Parathyroid adenoma (tissue), 2 donors: ENCODE measurements at regions not wholly inside any gene's neighbourhood (a gene's known extent, or its start where the extent isn't known, plus 50 kb on each side); places are given as distances from the start of the nearest gene placed in this dataset.

Experiments
- H2AFZ ChIP-seq: fragments of 300-600 bp; sonication (generic); one replicate; pipeline ENCODE4 v1.7.0; 2017; ENCODE audit warnings: antibody characterized with exemption, mild to moderate bottlenecking
- H3K27ac ChIP-seq: fragments of 300-600 bp; sonication (generic); one replicate; pipeline ENCODE4 v1.7.0; 2017
- H3K27me3 ChIP-seq: fragments of 300-600 bp; sonication (generic); one replicate; pipeline ENCODE4 v1.7.0; 2017; ENCODE audit warnings: low read length; ENCODE audit not compliant: control insufficient read depth, insufficient read depth
- H3K36me3 ChIP-seq: fragments of 300-600 bp; sonication (generic); one replicate; pipeline ENCODE4 v1.7.0; 2017; ENCODE audit warnings: low read length; ENCODE audit not compliant: control insufficient read depth, insufficient read depth
- H3K4me1 ChIP-seq: fragments of 300-600 bp; sonication (generic); one replicate; pipeline ENCODE4 v1.7.0; 2017; ENCODE audit warnings: control low read depth
- H3K4me2 ChIP-seq: fragments of 300-600 bp; sonication (generic); one replicate; pipeline ENCODE4 v1.7.0; 2017; ENCODE audit warnings: low read length
- H3K4me3 ChIP-seq: fragments of 300-600 bp; sonication (generic); one replicate; pipeline ENCODE4 v1.7.0; 2017; ENCODE audit warnings: low read depth, low read length
- H3K79me2 ChIP-seq: fragments of 300-600 bp; sonication (generic); one replicate; pipeline ENCODE4 v1.7.0; 2017; ENCODE audit warnings: control low read depth
- H3K9ac ChIP-seq: fragments of 300-600 bp; sonication (generic); one replicate; pipeline ENCODE4 v1.7.0; 2017; ENCODE audit warnings: mild to moderate bottlenecking
- H3K9me3 ChIP-seq: fragments of 300-600 bp; sonication (generic); one replicate; pipeline ENCODE4 v1.7.0; 2017; ENCODE audit warnings: low read length; ENCODE audit not compliant: control insufficient read depth
- TF ChIP-seq, protein P1 (sequence below): fragments of 300-600 bp; sonication (generic); IDR thresholded peaks from one replicate; pipeline ENCODE4 v1.7.0; 2017; ENCODE audit warnings: antibody characterized with exemption, mild to moderate bottlenecking
- donor health status: primary hyperparathyroidism.

DNA sequence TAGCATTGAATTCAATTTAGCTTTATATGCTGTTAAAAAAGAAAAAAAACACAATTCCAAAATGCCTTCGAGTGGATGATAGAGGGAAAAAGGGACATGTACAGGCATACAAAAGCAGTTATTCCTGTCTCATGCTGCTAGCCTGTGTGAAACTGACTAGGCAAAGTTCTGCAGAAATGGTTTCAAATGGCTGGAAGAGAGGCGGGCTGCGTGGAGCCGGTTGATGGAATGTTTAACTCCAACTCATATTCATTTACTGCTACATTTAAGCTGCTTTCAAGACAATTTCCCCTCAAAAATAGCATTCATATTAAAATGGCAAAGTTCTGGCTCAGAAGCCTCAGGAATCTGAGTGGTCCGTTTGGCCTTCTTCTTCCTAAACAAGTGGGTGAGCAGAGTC is 143.8 kb upstream of the PPARGC1A start:
- no peaks in the 10 kb centered on the region for H3K27me3 ChIP-seq
- no peak overlapping the region for H3K4me2 ChIP-seq
- H3K4me3 ChIP-seq: no peak overlapping the region
- H3K4me1 ChIP-seq: no peaks in the 10 kb centered on the region
- H3K27ac ChIP-seq: no peak overlapping the region
- no peak overlapping the region for H3K9ac ChIP-seq
- H3K36me3 ChIP-seq: no peaks in the 10 kb centered on the region
- H3K9me3 ChIP-seq: no peaks in the 10 kb centered on the region
- no peak overlapping the region for H2AFZ ChIP-seq
- TF ChIP-seq, protein P1, sequence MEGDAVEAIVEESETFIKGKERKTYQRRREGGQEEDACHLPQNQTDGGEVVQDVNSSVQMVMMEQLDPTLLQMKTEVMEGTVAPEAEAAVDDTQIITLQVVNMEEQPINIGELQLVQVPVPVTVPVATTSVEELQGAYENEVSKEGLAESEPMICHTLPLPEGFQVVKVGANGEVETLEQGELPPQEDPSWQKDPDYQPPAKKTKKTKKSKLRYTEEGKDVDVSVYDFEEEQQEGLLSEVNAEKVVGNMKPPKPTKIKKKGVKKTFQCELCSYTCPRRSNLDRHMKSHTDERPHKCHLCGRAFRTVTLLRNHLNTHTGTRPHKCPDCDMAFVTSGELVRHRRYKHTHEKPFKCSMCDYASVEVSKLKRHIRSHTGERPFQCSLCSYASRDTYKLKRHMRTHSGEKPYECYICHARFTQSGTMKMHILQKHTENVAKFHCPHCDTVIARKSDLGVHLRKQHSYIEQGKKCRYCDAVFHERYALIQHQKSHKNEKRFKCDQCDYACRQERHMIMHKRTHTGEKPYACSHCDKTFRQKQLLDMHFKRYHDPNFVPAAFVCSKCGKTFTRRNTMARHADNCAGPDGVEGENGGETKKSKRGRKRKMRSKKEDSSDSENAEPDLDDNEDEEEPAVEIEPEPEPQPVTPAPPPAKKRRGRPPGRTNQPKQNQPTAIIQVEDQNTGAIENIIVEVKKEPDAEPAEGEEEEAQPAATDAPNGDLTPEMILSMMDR: no peak
- H3K79me2 ChIP-seq: no peaks in the 10 kb centered on the region

- Histone ChIP-seq H3K36me3 (no peaks in the 10 kb centered on the region), H3K27ac (no peak overlapping the region), H3K79me2 (no peaks in the 10 kb centered on the region), H2AFZ (no peak overlapping the region), H3K27me3 (no peaks in the 10 kb centered on the region), H3K4me2 (no peak overlapping the region), H3K4me1 (no peaks in the 10 kb centered on the region), H3K4me3 (no peak overlapping the region), H3K9ac (no peak overlapping the region), H3K9me3 (no peaks in the 10 kb centered on the region)
- TF ChIP-seq, protein P1: peak; percentile 24
These were observed 142.6 kb upstream of the PPARGC1A start for GRCh38 chr4:24032371-24032989.

DNA sequence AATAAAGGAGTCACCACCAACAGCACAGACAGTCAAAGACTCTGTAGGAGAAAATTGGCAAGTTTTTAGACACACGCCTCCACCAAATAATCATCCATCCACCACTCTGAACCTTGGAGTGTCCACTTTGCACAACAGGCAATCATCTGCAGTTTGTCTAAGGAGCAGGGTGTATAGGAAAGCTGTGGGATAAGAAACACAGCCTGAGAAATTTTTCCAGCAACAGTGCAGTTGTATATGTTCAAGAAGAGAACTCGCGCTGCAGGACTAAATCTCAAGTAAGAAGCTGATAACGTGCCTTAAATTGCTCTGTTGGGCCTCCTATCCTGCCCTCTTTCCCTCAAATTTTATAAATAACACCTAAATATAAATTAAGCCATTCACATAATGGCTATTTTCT is 136.7 kb upstream of the PPARGC1A start:
- Histone ChIP-seq H3K79me2 (no peaks in the 10 kb centered on the region), H3K4me2 (no peak overlapping the region), H3K36me3 (no peaks in the 10 kb centered on the region), H3K9me3 (no peaks in the 10 kb centered on the region), H3K9ac (no peak overlapping the region), H3K4me1 (no peaks in the 10 kb centered on the region), H3K27ac (no peak overlapping the region), H3K4me3 (no peak overlapping the region), H3K27me3 (no peaks in the 10 kb centered on the region), H2AFZ (no peak overlapping the region)
- TF ChIP-seq, protein P1: no peak

DNA sequence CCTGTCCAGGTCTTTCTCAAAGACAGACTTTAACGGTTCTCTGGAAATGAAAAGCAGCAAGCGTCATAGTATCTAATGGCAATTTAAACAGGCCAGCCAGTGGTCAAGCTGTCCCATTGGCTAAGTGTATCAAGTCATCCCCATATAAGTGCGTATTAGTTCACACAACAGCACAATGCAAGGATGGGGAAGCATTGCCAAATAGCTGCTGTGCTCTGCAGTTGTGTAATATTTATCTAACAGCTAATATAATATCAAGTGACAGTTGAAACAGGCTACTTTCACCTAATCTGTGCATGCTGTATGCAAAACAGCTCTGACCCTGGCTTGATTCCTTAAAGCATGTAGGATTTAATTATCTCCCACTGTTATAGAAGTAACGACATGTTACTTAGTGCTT is 134.8 kb upstream of the PPARGC1A start:
- Histone ChIP-seq H3K4me3 (no peak overlapping the region), H3K36me3 (no peaks in the 10 kb centered on the region)
- TF ChIP-seq, protein P1: no peak

DNA sequence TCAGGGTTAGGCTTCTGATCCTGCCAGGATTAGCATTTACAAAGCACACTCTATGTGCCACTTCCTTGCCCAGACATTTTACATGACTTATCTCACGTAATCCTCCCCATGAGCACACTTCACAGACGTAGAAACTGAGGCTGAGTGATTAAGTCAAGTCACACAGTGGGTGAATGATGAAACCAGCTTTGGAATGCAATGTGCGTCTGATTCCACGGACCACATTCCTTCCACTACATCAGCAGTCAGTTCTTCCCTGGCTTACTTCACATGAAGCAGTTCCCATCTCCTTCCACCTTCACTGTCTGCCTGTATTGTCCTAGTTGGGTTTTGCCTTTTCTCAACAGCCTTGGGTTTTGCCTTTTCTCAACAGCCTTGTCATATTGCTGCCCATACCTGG is 134.3 kb upstream of the PPARGC1A start:
- Histone ChIP-seq H3K4me3 (no peak overlapping the region), H2AFZ (no peak overlapping the region), H3K4me1 (no peaks in the 10 kb centered on the region), H3K4me2 (no peak overlapping the region), H3K27me3 (no peaks in the 10 kb centered on the region), H3K79me2 (no peaks in the 10 kb centered on the region), H3K36me3 (no peaks in the 10 kb centered on the region), H3K9ac (no peak overlapping the region), H3K27ac (no peak overlapping the region), H3K9me3 (no peaks in the 10 kb centered on the region)
- TF ChIP-seq, protein P1: no peak

More for the DNA sequence above, 134.8 kb upstream of the PPARGC1A start:
- no peak overlapping the region for H2AFZ ChIP-seq
- H3K79me2 ChIP-seq: no peaks in the 10 kb centered on the region
- H3K4me2 ChIP-seq: no peak overlapping the region
- H3K9me3 ChIP-seq: no peaks in the 10 kb centered on the region
- H3K9ac ChIP-seq: no peak overlapping the region
- H3K27me3 ChIP-seq: no peaks in the 10 kb centered on the region
- no peak overlapping the region for H3K27ac ChIP-seq
- no peaks in the 10 kb centered on the region for H3K4me1 ChIP-seq
